ENCODE measurements at regions not wholly inside any gene's neighbourhood (a gene's known extent, or its start where the extent isn't known, plus 50 kb on each side); places are given as distances from the start of the nearest gene placed in this dataset.

GRCh38 chr13:44260336-44260735 lies 113.3 kb upstream of the SERP2 start:
- Histone ChIP-seq H3K27me3 (no peaks in the 10 kb centered on the region), H3K4me1 (ENCODE audit: control insufficient read depth in 1 of 2, insufficient read depth in 1 of 2, low read depth in 1 of 2, low read length in 1 of 2) (peaks cover 15 to 19% of the 10 kb centered on the region in 2 experiments), H3K4me3 (ENCODE audit: low read depth in 1 of 2, low read length in 1 of 2) (no peak overlapping the region), H3K27ac (no peak overlapping the region), H3K36me3 (no peaks in the 10 kb centered on the region), H3K9me3 (no peaks in the 10 kb centered on the region)
- no peak for TF ChIP-seq CTCF (IDR thresholded peaks at IDR 0.05)

- H3K36me3 ChIP-seq, result no peaks in the 10 kb centered on the region
- no peaks in the 10 kb centered on the region for H3K9me3 ChIP-seq
- no peak overlapping the region for H3K27ac ChIP-seq
- no peak for TF ChIP-seq CTCF (IDR thresholded peaks at IDR 0.05)
- H3K27me3 ChIP-seq, result peaks cover 4% of the 10 kb centered on the region
- no peak overlapping the region for H3K4me3 ChIP-seq (ENCODE audit: low read depth in 1 of 2, low read length in 1 of 2)
- H3K4me1 ChIP-seq (ENCODE audit: control insufficient read depth in 1 of 2, insufficient read depth in 1 of 2, low read depth in 1 of 2, low read length in 1 of 2), result peaks cover 7 to 9% of the 10 kb centered on the region in 2 experiments
Measured at GRCh38 chr13:44263751-44264620, 109.6 kb upstream of the SERP2 start.

- H3K4me1 ChIP-seq (ENCODE audit: control insufficient read depth in 1 of 2, insufficient read depth in 1 of 2, low read depth in 1 of 2, low read length in 1 of 2), result no peaks in the 10 kb centered on the region
- peaks cover 4% of the 10 kb centered on the region for H3K27me3 ChIP-seq
- H3K27ac ChIP-seq, result no peak overlapping the region
- H3K4me3 ChIP-seq (ENCODE audit: low read depth in 1 of 2, low read length in 1 of 2), result no peak overlapping the region
- no peaks in the 10 kb centered on the region for H3K9me3 ChIP-seq
- no peak for TF ChIP-seq CTCF (IDR thresholded peaks at IDR 0.05)
- H3K36me3 ChIP-seq, result no peaks in the 10 kb centered on the region
Measured at GRCh38 chr13:44266305-44266704, 107.3 kb upstream of the SERP2 start.

GRCh38 chr13:44266772-44267171 lies 106.9 kb upstream of the SERP2 start:
- Histone ChIP-seq H3K27me3 (peaks cover 4% of the 10 kb centered on the region), H3K27ac (no peak overlapping the region), H3K36me3 (no peaks in the 10 kb centered on the region), H3K4me1 (ENCODE audit: control insufficient read depth in 1 of 2, insufficient read depth in 1 of 2, low read depth in 1 of 2, low read length in 1 of 2) (no peaks in the 10 kb centered on the region), H3K9me3 (no peaks in the 10 kb centered on the region), H3K4me3 (ENCODE audit: low read depth in 1 of 2, low read length in 1 of 2) (no peak overlapping the region)
- no peak for TF ChIP-seq CTCF (IDR thresholded peaks at IDR 0.05)

- Histone ChIP-seq H3K9me3 (no peaks in the 10 kb centered on the region), H3K4me1 (ENCODE audit: control insufficient read depth in 1 of 2, insufficient read depth in 1 of 2, low read depth in 1 of 2, low read length in 1 of 2) (no peaks in the 10 kb centered on the region), H3K27me3 (peaks cover 4% of the 10 kb centered on the region), H3K27ac (no peak overlapping the region), H3K4me3 (ENCODE audit: low read depth in 1 of 2, low read length in 1 of 2) (no peak overlapping the region), H3K36me3 (no peaks in the 10 kb centered on the region)
- TF ChIP-seq CTCF (IDR thresholded peaks at IDR 0.05), result no peak
Measured at GRCh38 chr13:44267203-44267602, 106.4 kb upstream of the SERP2 start.

All from neutrophil (primary cell).